ENCODE measurements at regions not wholly inside any gene's neighbourhood (a gene's known extent, or its start where the extent isn't known, plus 50 kb on each side); places are given as distances from the start of the nearest gene placed in this dataset.

- no peak for DNase-seq
Observed at GRCh38 chr10:94043431-94043990, 49.8 kb downstream of the PLCE1 start.

- no peak for DNase-seq
Observed at GRCh38 chr10:94046098-94046497, 52.4 kb downstream of the PLCE1 start.

- DNase-seq = no peak
Observed at GRCh38 chr10:94047293-94047692, 53.6 kb downstream of the PLCE1 start.

GRCh38 chr10:94049911-94050310, 56.2 kb downstream of the PLCE1 start:
- DNase-seq = no peak

GRCh38 chr10:94052281-94052680, 58.5 kb downstream of the PLCE1 start:
- DNase-seq = no peak

- DNase-seq = no peak
Observed at GRCh38 chr10:94052866-94053791, 59.4 kb downstream of the PLCE1 start.

GRCh38 chr10:94059178-94059883, 65.6 kb downstream of the PLCE1 start:
- peak; percentile 28 for DNase-seq

GRCh38 chr10:94061026-94061425, 67.3 kb downstream of the PLCE1 start:
- DNase-seq = no peak

- no peak for DNase-seq
Observed at GRCh38 chr10:94062611-94063010, 68.9 kb downstream of the PLCE1 start.

GRCh38 chr10:94065362-94065761, 71.6 kb downstream of the PLCE1 start:
- DNase-seq = no peak

- no peak for DNase-seq
Observed at GRCh38 chr10:94065787-94066186, 72.1 kb downstream of the PLCE1 start.

- peak; percentile 6 for DNase-seq
Observed at GRCh38 chr10:94066411-94066810, 72.7 kb downstream of the PLCE1 start.

- DNase-seq = no peak
Observed at GRCh38 chr10:94069884-94070283, 76.2 kb downstream of the PLCE1 start.

GRCh38 chr10:94074462-94074861, 80.7 kb downstream of the PLCE1 start:
- no peak for DNase-seq

GRCh38 chr10:94075506-94075905, 81.8 kb downstream of the PLCE1 start:
- DNase-seq = no peak

GRCh38 chr10:94076325-94076841, 82.7 kb downstream of the PLCE1 start:
- DNase-seq = peak; percentile 27

- DNase-seq = no peak
Observed at GRCh38 chr10:94077042-94077441, 83.3 kb downstream of the PLCE1 start.

- no peak for DNase-seq
Observed at GRCh38 chr10:94080108-94080507, 86.4 kb downstream of the PLCE1 start.

- DNase-seq = no peak
Observed at GRCh38 chr10:94083662-94084265, 90.0 kb downstream of the PLCE1 start.

GRCh38 chr10:94084344-94084743, 90.6 kb downstream of the PLCE1 start:
- DNase-seq = no peak

- no peak for DNase-seq
Observed at GRCh38 chr10:94085288-94085687, 91.6 kb downstream of the PLCE1 start.

- no peak for DNase-seq
Observed at GRCh38 chr10:94085766-94086437, 92.2 kb downstream of the PLCE1 start.

All from DMS53 (cell line).